ENCODE measurements at regions not wholly inside any gene's neighbourhood (a gene's known extent, or its start where the extent isn't known, plus 50 kb on each side); places are given as distances from the start of the nearest gene placed in this dataset.
"Not testable (repeated sequence)": the region's sequence is repeated elsewhere in the genome, so short reads cannot be mapped to it uniquely, and the experiment has no call there.

DNA sequence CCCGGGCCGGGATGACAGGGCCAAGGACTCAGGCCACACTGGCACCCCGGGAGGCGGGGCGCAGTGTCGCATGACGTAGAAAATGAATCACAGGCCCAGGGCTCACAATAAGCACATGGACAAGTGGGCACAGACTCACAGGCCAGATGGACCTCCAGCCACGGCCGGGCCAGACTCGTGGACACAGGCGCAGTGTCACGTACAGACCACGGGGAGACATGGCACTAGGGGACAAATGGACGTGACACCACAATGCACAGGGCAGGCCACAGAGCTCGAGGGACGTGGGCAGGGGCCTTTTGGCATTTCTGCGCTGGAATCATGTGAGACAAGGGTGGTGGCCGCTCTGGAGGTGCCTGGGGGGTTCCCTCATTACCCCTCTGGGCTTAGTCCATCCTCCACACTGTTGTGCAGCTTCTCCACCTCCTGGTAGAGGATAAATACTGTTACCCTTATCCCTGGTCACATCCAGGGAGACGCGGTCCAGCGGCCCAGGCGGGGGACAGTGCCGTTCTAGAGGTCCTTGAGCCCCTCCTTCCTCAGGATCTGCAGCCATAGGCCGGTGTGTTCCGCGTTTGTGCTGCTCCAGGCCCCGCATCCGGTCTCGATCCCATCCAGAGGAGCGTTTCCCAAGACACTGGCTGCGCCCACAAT, 649.8 kb upstream of the ZNF722 start:
- H3K4me1 Mint-ChIP-seq; H3K79me1 ChIP-seq (ENCODE audit: insufficient read depth, low read depth, low read length, poor library complexity, severe bottlenecking); H3K9me3 ChIP-seq (ENCODE audit: control insufficient read depth, low read depth, low read length); H4K8ac ChIP-seq (replicated peaks; ENCODE audit: insufficient read length, low read depth, low read length); H2BK5ac ChIP-seq (ENCODE audit: insufficient read length, low read length); H4K5ac ChIP-seq (ENCODE audit: insufficient read length, low read depth, low read length); H2BK12ac ChIP-seq (ENCODE audit: insufficient read length, low read depth, low read length); H4K20me1 ChIP-seq (ENCODE audit: control insufficient read depth, insufficient read depth, insufficient read length); H3K9me3 Mint-ChIP-seq; H3K36me3 Mint-ChIP-seq (ENCODE audit: insufficient read depth in 1 of 3, low read depth in 3 of 3); H3K18ac ChIP-seq (ENCODE audit: insufficient read length, low read depth, low read length); H3K4me3 Mint-ChIP-seq; H3K9ac ChIP-seq (ENCODE audit: extremely low read depth, insufficient read length, low read length); H3K23ac ChIP-seq (ENCODE audit: insufficient read length, low read depth, low read length); H3K27ac Mint-ChIP-seq; H3K27me3 ChIP-seq (ENCODE audit: insufficient read depth, low read length); H2AK5ac ChIP-seq (ENCODE audit: insufficient read length, low read length); H3K4ac ChIP-seq (ENCODE audit: low read depth, low read length); H3K14ac ChIP-seq (ENCODE audit: insufficient read depth, low read length); H2BK20ac ChIP-seq (ENCODE audit: low read depth, low read length, poor library complexity, severe bottlenecking); H3K23me2 ChIP-seq (ENCODE audit: insufficient read length, low read depth, low read length, poor library complexity, severe bottlenecking); H3K27ac ChIP-seq (ENCODE audit: insufficient read length, low read depth, low read length); H3K4me1 ChIP-seq (ENCODE audit: insufficient read depth, low read length); H2BK15ac ChIP-seq (ENCODE audit: low read depth, low read length); H2BK120ac ChIP-seq (ENCODE audit: low read depth, low read length, poor library complexity, severe bottlenecking); H3K4me2 ChIP-seq (ENCODE audit: insufficient read depth, insufficient read length, low read length); H3K56ac ChIP-seq (ENCODE audit: insufficient read length, low read depth, low read length); H3K79me2 ChIP-seq (ENCODE audit: insufficient read depth, low read length); DNase-seq; H2AFZ ChIP-seq (ENCODE audit: low read length); H3K27me3 Mint-ChIP-seq (ENCODE audit: low read depth); H4K91ac ChIP-seq (ENCODE audit: insufficient read length, low read depth, low read length); H3T11ph ChIP-seq (ENCODE audit: low read length): not testable (repeated sequence)
- no CpG with 5 or more reads among the region's 31 CpGs for WGBS (ENCODE audit: extremely low coverage, insufficient read length, low lambda C conversion rate)

All from H9 (cell line).